DND-41 (cell line): ENCODE measurements at regions not wholly inside any gene's neighbourhood (a gene's known extent, or its start where the extent isn't known, plus 50 kb on each side); places are given as distances from the start of the nearest gene placed in this dataset.

Experiments
- CTCF ChIP-seq: IDR thresholded peaks from 2 replicates; pipeline ENCODE4 v1.5.1; 2012; ENCODE audit warnings: borderline replicate concordance, low read length, moderate library complexity, mild to moderate bottlenecking; ENCODE audit not compliant: poor library complexity, severe bottlenecking; ENCODE audit errors: extremely low read depth
- EZH2 ChIP-seq: IDR thresholded peaks from 3 replicates; pipeline ENCODE4 v1.6.1; 2012; ENCODE audit warnings: borderline replicate concordance, low read depth, mild to moderate bottlenecking, moderate library complexity, low read length, inconsistent platforms; ENCODE audit not compliant: severe bottlenecking

GRCh38 chr5:56598941-56599340 is 216.4 kb upstream of the MAP3K1 start:
- no peak for TF ChIP-seq EZH2
- TF ChIP-seq CTCF, result no peak
